K562 (cell line): ENCODE measurements at regions not wholly inside any gene's neighbourhood (a gene's known extent, or its start where the extent isn't known, plus 50 kb on each side); places are given as distances from the start of the nearest gene placed in this dataset.
A peak's percentile ranks its signal among the peaks of the same experiment; 100 is the strongest.

Source experiments
- ATAC-seq: fragments of 200-7000 bp; cut with Tn5 transposase; 3 replicates; pipeline ENCODE4 v1.9.1; 2020; ENCODE audit warnings: moderate library complexity
- BruUV-seq: library from RNA; stranded (reverse); fragments of 400-500 nt; replicated peaks from 2 replicates; lab custom pipeline; 2021; lab: Mats Ljungman, UMichigan
- CTCF ChIA-PET: fragments of 300-600 bp; formaldehyde crosslinking; extraction: SDS; loops from one replicate; lab custom pipeline; 2021; ENCODE audit warnings: low intra/inter-chr PET ratio; lab: Yijun Ruan, JAX
- POLR2A ChIA-PET: fragments of 300-600, 350-650 bp; sonication (Branson Sonifier 250); formaldehyde crosslinking; extraction: SDS; loops from one replicate; lab custom pipeline; 2021; ENCODE audit warnings: antibody characterized with exemption, inconsistent platforms; lab: Yijun Ruan, JAX
- DNase-seq, 4 experiments: peaks; one replicate each; pipeline versions ENCODE4 v3.0.0 to v3.0.0-alpha.2; 2011 to 2018; ENCODE audit warnings: low spot score in 3 of 4, mixed read lengths in 3 of 4; ENCODE audit errors: extremely low read depth in 1 of 4
- FAIRE-seq: peaks from 2 replicates; lab custom pipeline; 2011; peaks lifted over from hg19 to GRCh38; lab: Jason Lieb, UNC
- H2AFZ ChIP-seq: 2 replicates; pipeline ENCODE4 v1.6.0; 2011; ENCODE audit warnings: low read depth, low read length, control low read depth, inconsistent platforms
- H3K27ac ChIP-seq: fragments of 200-600 bp; 3 replicates; pipeline ENCODE4 v1.8.0; 2011; ENCODE audit warnings: low read depth, mild to moderate bottlenecking, control low read depth, inconsistent platforms, low read length, moderate library complexity, mixed read lengths; ENCODE audit errors: extremely low read depth
- H3K27me3 ChIP-seq, 2 experiments: fragments of 300-600 bp in 1 of 2; 2 replicates in 1 of 2; 3 replicates in 1 of 2; pipeline versions ENCODE4 v1.6.0 to v1.8.0; 2011; ENCODE audit warnings: inconsistent platforms in 2 of 2, low read length in 2 of 2, mild to moderate bottlenecking in 1 of 2, mixed read lengths in 1 of 2, moderate library complexity in 1 of 2; ENCODE audit not compliant: control insufficient read depth in 2 of 2, insufficient read depth in 2 of 2
- H3K36me3 ChIP-seq: fragments of 300-600 bp; 3 replicates; pipeline ENCODE4 v1.8.0; 2011; ENCODE audit warnings: mild to moderate bottlenecking, low read length, inconsistent platforms; ENCODE audit not compliant: control insufficient read depth, insufficient read depth
- H3K4me1 ChIP-seq, 2 experiments: fragments of 200-600 bp in 1 of 2; replicated peaks in 1 of 2; 2 replicates in 1 of 2; 3 replicates in 1 of 2; pipeline versions ENCODE4 v1.5.1 to v1.8.0; 2011; ENCODE audit warnings: inconsistent platforms in 2 of 2, low read length in 2 of 2, mild to moderate bottlenecking in 1 of 2, mixed read lengths in 1 of 2, moderate library complexity in 1 of 2; ENCODE audit not compliant: control insufficient read depth in 2 of 2, insufficient read depth in 2 of 2
- H3K4me2 ChIP-seq: 2 replicates; pipeline ENCODE4 v1.6.1; 2011; ENCODE audit warnings: low read length, control low read depth, inconsistent platforms, mixed read lengths; ENCODE audit not compliant: insufficient read depth
- H3K4me3 ChIP-seq: fragments of 200-600 bp; sonication (generic), shearing (Covaris generic); 2 replicates; pipeline ENCODE4 v1.5.1; 2016; ENCODE audit warnings: control low read depth, inconsistent platforms
- H3K79me2 ChIP-seq: fragments of 200-600 bp; 3 replicates; pipeline ENCODE4 v1.8.0; 2011; ENCODE audit warnings: low read length, inconsistent platforms; ENCODE audit not compliant: control insufficient read depth, insufficient read depth
- H3K9ac ChIP-seq, 2 experiments: 2 replicates each; pipeline versions ENCODE4 v1.6.0 to v1.6.1; 2011; ENCODE audit warnings: low read depth in 2 of 2, low read length in 2 of 2, control low read depth in 1 of 2, inconsistent platforms in 1 of 2, mild to moderate bottlenecking in 1 of 2, mixed read lengths in 1 of 2; ENCODE audit not compliant: insufficient read depth in 1 of 2
- H3K9me1 ChIP-seq: one replicate; pipeline ENCODE4 v1.6.0; 2011; ENCODE audit warnings: inconsistent platforms, mild to moderate bottlenecking, low read length, moderate library complexity; ENCODE audit not compliant: control insufficient read depth, insufficient read depth
- H3K9me3 ChIP-seq: replicated peaks from 2 replicates; pipeline ENCODE4 v1.5.1; 2011; ENCODE audit warnings: low read depth, low read length, inconsistent platforms; ENCODE audit not compliant: control insufficient read depth, insufficient read depth
- H4K20me1 ChIP-seq: replicated peaks from 2 replicates; pipeline ENCODE4 v1.6.1; 2011; ENCODE audit warnings: low read length, inconsistent platforms, mixed read lengths; ENCODE audit not compliant: control insufficient read depth, insufficient read depth
- BCOR ChIP-seq: fragments of 450-650 bp; IDR thresholded peaks from 2 replicates; pipeline ENCODE4 v1.6.1; 2016
- ILF3 ChIP-seq: fragments of 450-650 bp; IDR thresholded peaks from 2 replicates; pipeline ENCODE4 v1.6.1; 2018; ENCODE audit warnings: antibody characterized with exemption, mild to moderate bottlenecking, moderate library complexity, borderline replicate concordance
- ILK ChIP-seq: fragments of 450-650 bp; IDR thresholded peaks from 2 replicates; pipeline ENCODE4 v1.6.1; 2016; ENCODE audit warnings: missing genetic modification characterization, low read depth, mild to moderate bottlenecking, missing compliant biosample characterization, moderate library complexity, borderline replicate concordance
- KHSRP ChIP-seq: fragments of 450-650 bp; IDR thresholded peaks from 2 replicates; pipeline ENCODE4 v1.6.1; 2017
- MGA ChIP-seq: fragments of 450-650 bp; IDR thresholded peaks from 2 replicates; pipeline ENCODE4 v1.6.1; 2016; ENCODE audit warnings: mild to moderate bottlenecking, moderate library complexity
- NELFE ChIP-seq: IDR thresholded peaks from 2 replicates; pipeline ENCODE4 v1.6.1; 2011; ENCODE audit warnings: mild to moderate bottlenecking; ENCODE audit not compliant: insufficient read depth, insufficient read length
- WGBS: fragments of 100-300 bp; shearing (Covaris generic); methylation state at CpG from one replicate; pipeline ENCODE4 v1.1.6; 2016; ENCODE audit warnings: low coverage, mixed read lengths; ENCODE audit not compliant: insufficient coverage; ENCODE audit errors: missing lambda C conversion rate; 5-methylcytosine and 5-hydroxymethylcytosine counted together
- in situ Hi-C: fragments of 300-500 bp; cut with MboI; formaldehyde crosslinking; loops from 4 replicates; pipeline ENCODE4 v1.15.0; 2018; ENCODE audit warnings: inconsistent platforms, mixed read lengths
- intact Hi-C: fragments of 100-400 bp; cut with micrococcal nuclease; formaldehyde crosslinking; loops from 2 replicates; pipeline ENCODE4 v1.14.2; 2022
- TF ChIP-seq, protein P1 (sequence below), 3 experiments: IDR thresholded peaks in 2 of 3; conservative IDR thresholded peaks in 1 of 3; 2 replicates each; pipeline ENCODE4 v1.5.1; 2011 to 2012; ENCODE audit warnings: low read length in 3 of 3, mild to moderate bottlenecking in 3 of 3, control low read depth in 2 of 3, improper control_type of control experiment in 1 of 3, inconsistent platforms in 1 of 3, low read depth in 1 of 3, mixed read lengths in 1 of 3, moderate library complexity in 1 of 3; ENCODE audit not compliant: insufficient read depth in 2 of 3
- TF ChIP-seq, protein P2 (sequence below): sonication (generic); formaldehyde crosslinking; IDR thresholded peaks from 2 replicates; pipeline ENCODE4 v1.5.0; 2020; ENCODE audit warnings: missing genetic modification reagents

- no peak overlapping the region for H3K4me2 ChIP-seq
- ATAC-seq = no peak
- peak overlapping the region; percentile 81; the same call in 1 of the 2 replicates for H2AFZ ChIP-seq
- intact Hi-C loops = no loop called here
- no TSS peak for BruUV-seq
- H3K27me3 ChIP-seq = no peaks in the 10 kb centered on the region
- H3K9me3 ChIP-seq = no peaks in the 10 kb centered on the region
- 65% methylated on average over 7 of the region's 7 CpGs for WGBS
- no peak for DNase-seq
- in situ Hi-C loops = no loop called here
- H3K9me1 ChIP-seq = no peaks in the 10 kb centered on the region
- no peaks in the 10 kb centered on the region for H3K36me3 ChIP-seq
- no peaks in the 10 kb centered on the region for H4K20me1 ChIP-seq
- H3K4me1 ChIP-seq = no peaks in the 10 kb centered on the region; a peak in 1 of 5 replicates
- no peaks in the 10 kb centered on the region for H3K79me2 ChIP-seq
- CTCF ChIA-PET = no interaction called here
- H3K4me3 ChIP-seq = no peak overlapping the region
- POLR2A ChIA-PET = interaction anchor here (0.8 to 1.6 kb wide), 3 partner anchors 8 to 14 kb away, joined by 3 to 4 read pairs (median 3); no protein-coding TSS in a partner anchor
- no peak overlapping the region for H3K9ac ChIP-seq
- no peak overlapping the region for H3K27ac ChIP-seq
- FAIRE-seq = no peak
- TF ChIP-seq KHSRP (no peak), NELFE (no peak), MGA (no peak), BCOR (no peak), ILK (tag) (no peak), ILF3 (no peak)
- TF ChIP-seq, protein P1, sequence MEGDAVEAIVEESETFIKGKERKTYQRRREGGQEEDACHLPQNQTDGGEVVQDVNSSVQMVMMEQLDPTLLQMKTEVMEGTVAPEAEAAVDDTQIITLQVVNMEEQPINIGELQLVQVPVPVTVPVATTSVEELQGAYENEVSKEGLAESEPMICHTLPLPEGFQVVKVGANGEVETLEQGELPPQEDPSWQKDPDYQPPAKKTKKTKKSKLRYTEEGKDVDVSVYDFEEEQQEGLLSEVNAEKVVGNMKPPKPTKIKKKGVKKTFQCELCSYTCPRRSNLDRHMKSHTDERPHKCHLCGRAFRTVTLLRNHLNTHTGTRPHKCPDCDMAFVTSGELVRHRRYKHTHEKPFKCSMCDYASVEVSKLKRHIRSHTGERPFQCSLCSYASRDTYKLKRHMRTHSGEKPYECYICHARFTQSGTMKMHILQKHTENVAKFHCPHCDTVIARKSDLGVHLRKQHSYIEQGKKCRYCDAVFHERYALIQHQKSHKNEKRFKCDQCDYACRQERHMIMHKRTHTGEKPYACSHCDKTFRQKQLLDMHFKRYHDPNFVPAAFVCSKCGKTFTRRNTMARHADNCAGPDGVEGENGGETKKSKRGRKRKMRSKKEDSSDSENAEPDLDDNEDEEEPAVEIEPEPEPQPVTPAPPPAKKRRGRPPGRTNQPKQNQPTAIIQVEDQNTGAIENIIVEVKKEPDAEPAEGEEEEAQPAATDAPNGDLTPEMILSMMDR (IDR thresholded peaks at IDR 0.05 in 2 of 3, conservative IDR thresholded peaks at IDR 0.05 in 1 of 3; ENCODE audit: insufficient read depth in 2 of 3, low read depth in 1 of 3, low read length in 3 of 3) = no peak
- TF ChIP-seq, protein P2, sequence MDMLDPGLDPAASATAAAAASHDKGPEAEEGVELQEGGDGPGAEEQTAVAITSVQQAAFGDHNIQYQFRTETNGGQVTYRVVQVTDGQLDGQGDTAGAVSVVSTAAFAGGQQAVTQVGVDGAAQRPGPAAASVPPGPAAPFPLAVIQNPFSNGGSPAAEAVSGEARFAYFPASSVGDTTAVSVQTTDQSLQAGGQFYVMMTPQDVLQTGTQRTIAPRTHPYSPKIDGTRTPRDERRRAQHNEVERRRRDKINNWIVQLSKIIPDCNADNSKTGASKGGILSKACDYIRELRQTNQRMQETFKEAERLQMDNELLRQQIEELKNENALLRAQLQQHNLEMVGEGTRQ (CRISPR knock-in tag) = no peak
Measured at GRCh38 chr6:14517516-14518105, 400.0 kb downstream of the CD83 start.
